Endothelial cell of umbilical vein (primary cell): ENCODE measurements at regions not wholly inside any gene's neighbourhood (a gene's known extent, or its start where the extent isn't known, plus 50 kb on each side); places are given as distances from the start of the nearest gene placed in this dataset.

Source experiments
- BruUV-seq: library from RNA; stranded (reverse); fragments of 400-500 nt; replicated peaks from 2 replicates; lab custom pipeline; 2021; lab: Mats Ljungman, UMichigan
- CTCF ChIA-PET: fragments of 300-600, 350-600 bp; sonication (Branson Sonifier 250); formaldehyde crosslinking; loops from one replicate; lab custom pipeline; 2021; ENCODE audit warnings: antibody characterized with exemption, inconsistent platforms; lab: Charles Lee
- POLR2A ChIA-PET: fragments of 300-600, 350-600 bp; sonication (Branson Sonifier 250); formaldehyde crosslinking; loops from one replicate; lab custom pipeline; 2021; ENCODE audit warnings: antibody characterized with exemption, inconsistent platforms; lab: Charles Lee
- DNase-seq: peaks from one replicate; pipeline ENCODE4 v3.0.0-alpha.2; 2011; ENCODE audit warnings: low read depth, low spot score
- FAIRE-seq: peaks from 2 replicates; lab custom pipeline; 2011; peaks lifted over from hg19 to GRCh38; lab: Jason Lieb, UNC
- H2AFZ ChIP-seq: 2 replicates; pipeline ENCODE4 v1.6.0; 2012; ENCODE audit warnings: low read depth, low read length, control low read depth, inconsistent platforms
- H3K27ac ChIP-seq: 2 replicates; pipeline ENCODE4 v1.5.1; 2011; ENCODE audit warnings: low read depth, mild to moderate bottlenecking, control low read depth, low read length, moderate library complexity; ENCODE audit not compliant: insufficient read depth
- H3K27me3 ChIP-seq, 2 experiments: 2 replicates each; pipeline versions ENCODE4 v1.6.0 to v1.6.1; 2011; ENCODE audit warnings: low read length in 2 of 2, mixed read lengths in 1 of 2; ENCODE audit not compliant: control insufficient read depth in 2 of 2, insufficient read depth in 2 of 2
- H3K36me3 ChIP-seq, 2 experiments: 2 replicates in 1 of 2; 3 replicates in 1 of 2; pipeline ENCODE4 v1.5.1; 2011; ENCODE audit warnings: low read length in 2 of 2, mild to moderate bottlenecking in 1 of 2, moderate library complexity in 1 of 2; ENCODE audit not compliant: control insufficient read depth in 2 of 2, insufficient read depth in 2 of 2; ENCODE audit errors: extremely low read depth in 1 of 2
- H3K4me1 ChIP-seq: 3 replicates; pipeline ENCODE4 v1.5.1; 2011; ENCODE audit warnings: mild to moderate bottlenecking, low read length; ENCODE audit not compliant: control insufficient read depth, insufficient read depth; ENCODE audit errors: extremely low read depth
- H3K4me2 ChIP-seq: 2 replicates; pipeline ENCODE4 v1.6.1; 2011; ENCODE audit warnings: low read length, control low read depth, mixed read lengths; ENCODE audit not compliant: insufficient read depth
- H3K4me3 ChIP-seq, 3 experiments: fragments of 200-600 bp in 1 of 3; sonication (generic), shearing (Covaris generic) in 1 of 3; replicated peaks in 1 of 3; 2 replicates each; pipeline ENCODE4 v1.5.1; 2011 to 2016; ENCODE audit warnings: control low read depth in 3 of 3, low read length in 3 of 3, mild to moderate bottlenecking in 2 of 3, inconsistent platforms in 1 of 3, low read depth in 1 of 3, moderate library complexity in 1 of 3; ENCODE audit not compliant: insufficient read depth in 1 of 3
- H3K79me2 ChIP-seq: 2 replicates; pipeline ENCODE4 v1.6.0; 2012; ENCODE audit warnings: low read length, inconsistent platforms; ENCODE audit not compliant: control insufficient read depth, insufficient read depth
- H3K9ac ChIP-seq: replicated peaks from 2 replicates; pipeline ENCODE3; 2011; ENCODE audit warnings: low read length, control low read depth; ENCODE audit not compliant: insufficient read depth; ENCODE audit errors: extremely low read depth
- H3K9me1 ChIP-seq: replicated peaks from 3 replicates; pipeline ENCODE4 v1.6.0; 2011; ENCODE audit warnings: mild to moderate bottlenecking, low read length; ENCODE audit not compliant: control insufficient read depth, insufficient read depth; ENCODE audit errors: extremely low read depth
- H3K9me3 ChIP-seq: replicated peaks from 2 replicates; pipeline ENCODE4 v1.5.1; 2012; ENCODE audit warnings: low read length, inconsistent platforms; ENCODE audit not compliant: control insufficient read depth, insufficient read depth
- H4K20me1 ChIP-seq: replicated peaks from 2 replicates; pipeline ENCODE3; 2011; ENCODE audit warnings: mild to moderate bottlenecking, low read length; ENCODE audit not compliant: control insufficient read depth, insufficient read depth; ENCODE audit errors: extremely low read depth
- CTCF ChIP-seq, 2 donors: IDR thresholded peaks; 1 replicate in 1 of 2; 2 replicates in 1 of 2; pipeline ENCODE4 v1.5.1; 2011; ENCODE audit warnings: low read length in 2 of 2, mild to moderate bottlenecking in 2 of 2, moderate library complexity in 2 of 2, control low read depth in 1 of 2, inconsistent platforms in 1 of 2, low read depth in 1 of 2; ENCODE audit not compliant: insufficient read depth in 1 of 2; ENCODE audit errors: extremely low read depth in 1 of 2
- EZH2 ChIP-seq: IDR thresholded peaks from 2 replicates; pipeline ENCODE4 v1.6.1; 2012; ENCODE audit warnings: borderline replicate concordance, low read depth, mild to moderate bottlenecking, moderate library complexity, low read length, inconsistent platforms; ENCODE audit not compliant: severe bottlenecking
- FOS ChIP-seq: IDR thresholded peaks from 2 replicates; pipeline ENCODE4 v1.6.1; 2011; ENCODE audit warnings: mild to moderate bottlenecking, low read length, moderate library complexity, borderline replicate concordance; ENCODE audit not compliant: insufficient read depth
- GATA2 ChIP-seq: IDR thresholded peaks from 2 replicates; pipeline ENCODE4 v1.7.0; 2011; ENCODE audit warnings: low read depth, mild to moderate bottlenecking, moderate library complexity, mixed read lengths, low read length; ENCODE audit not compliant: insufficient read length, insufficient read depth
- JUN ChIP-seq: IDR thresholded peaks from 2 replicates; pipeline ENCODE4 v1.6.1; 2011; ENCODE audit warnings: borderline replicate concordance, low read depth; ENCODE audit not compliant: insufficient read length, insufficient read depth
- MAX ChIP-seq: IDR thresholded peaks from 2 replicates; pipeline ENCODE4 v1.6.1; 2011; ENCODE audit not compliant: insufficient read depth, insufficient read length
- MYC ChIP-seq: IDR thresholded peaks from one replicate; pipeline ENCODE4 v1.6.1; 2011; ENCODE audit warnings: mild to moderate bottlenecking, low read depth, low read length
- POLR2A ChIP-seq: IDR thresholded peaks from 2 replicates; pipeline ENCODE4 v1.6.1; 2012; ENCODE audit warnings: low read depth, mild to moderate bottlenecking, control low read depth, low read length
- POLR2AphosphoS5 ChIP-seq: IDR thresholded peaks from 2 replicates; pipeline ENCODE4 v1.6.1; 2012; ENCODE audit warnings: low read depth, mild to moderate bottlenecking, control low read depth, low read length, moderate library complexity; ENCODE audit not compliant: insufficient read depth
- dilution Hi-C: fragments of 300-500 bp; cut with MboI; formaldehyde crosslinking; loops from one replicate; pipeline ENCODE4 v1.15.0; 2019; ENCODE audit warnings: low sequenced_read_pairs; ENCODE audit not compliant: extremely low pct_ligation_motif_present
- intact Hi-C: fragments of 100-400 bp; cut with micrococcal nuclease; formaldehyde crosslinking; loops from one replicate; pipeline ENCODE4 v1.10.0; 2022

GRCh38 chr5:63516006-63516405 lies 446.2 kb downstream of the HTR1A start:
- no peaks in the 10 kb centered on the region for H4K20me1 ChIP-seq
- no peak overlapping the region for H3K4me3 ChIP-seq
- H3K79me2 ChIP-seq = no peaks in the 10 kb centered on the region
- POLR2A ChIA-PET = no interaction called here
- no peak overlapping the region for H2AFZ ChIP-seq
- H3K9me1 ChIP-seq = no peaks in the 10 kb centered on the region
- no peak overlapping the region for H3K4me2 ChIP-seq
- H3K9ac ChIP-seq = no peak overlapping the region
- TF ChIP-seq JUN (no peak), GATA2 (no peak), FOS (no peak), POLR2A (no peak), EZH2 (no peak), CTCF (IDR thresholded peaks at IDR 0.05; ENCODE audit: extremely low read depth in 1 of 2, insufficient read depth in 1 of 2, low read depth in 1 of 2, low read length in 2 of 2) (no peak), POLR2AphosphoS5 (no peak), MYC (no peak), MAX (no peak)
- intact Hi-C loops = no loop called here
- H3K4me1 ChIP-seq = no peaks in the 10 kb centered on the region
- DNase-seq = no peak
- CTCF ChIA-PET = no interaction called here
- H3K27ac ChIP-seq = no peak overlapping the region
- no peaks in the 10 kb centered on the region for H3K27me3 ChIP-seq
- FAIRE-seq = no peak
- no peaks in the 10 kb centered on the region for H3K36me3 ChIP-seq
- dilution Hi-C loops = no loop called here
- peaks cover 4% of the 10 kb centered on the region for H3K9me3 ChIP-seq
- BruUV-seq = no TSS peak
